Mammary epithelial cell (primary cell): ENCODE measurements at regions not wholly inside any gene's neighbourhood (a gene's known extent, or its start where the extent isn't known, plus 50 kb on each side); places are given as distances from the start of the nearest gene placed in this dataset.

Source experiments
- CTCF ChIP-seq, 2 donors: IDR thresholded peaks in 1 of 2; conservative IDR thresholded peaks in 1 of 2; 2 replicates each; pipeline ENCODE4 v1.5.1; 2011 to 2012; ENCODE audit warnings: inconsistent platforms in 2 of 2, low read length in 2 of 2, mild to moderate bottlenecking in 2 of 2, control low read depth in 1 of 2, low read depth in 1 of 2; ENCODE audit not compliant: insufficient read depth in 1 of 2; ENCODE audit errors: extremely low read depth in 1 of 2
- EZH2 ChIP-seq: IDR thresholded peaks from 2 replicates; pipeline ENCODE4 v1.6.1; 2012; ENCODE audit warnings: low read length, inconsistent platforms, borderline replicate concordance

- no peak for TF ChIP-seq CTCF (conservative IDR thresholded peaks at IDR 0.05 in 1 of 2, IDR thresholded peaks at IDR 0.05 in 1 of 2; ENCODE audit: extremely low read depth in 1 of 2, insufficient read depth in 1 of 2, low read depth in 1 of 2, low read length in 2 of 2)
- no peak for TF ChIP-seq EZH2
Measured at GRCh38 chr17:6365200-6365943, 69.5 kb downstream of the AIPL1 start.
